Thyroid gland (tissue), 4 donors: ENCODE measurements at regions not wholly inside any gene's neighbourhood (a gene's known extent, or its start where the extent isn't known, plus 50 kb on each side); places are given as distances from the start of the nearest gene placed in this dataset.

Source experiments
- POLR2A ChIP-seq, 2 donors: fragments of 450-650 bp; IDR thresholded peaks; one replicate each; pipeline ENCODE4 v1.6.1; 2017; ENCODE audit warnings: antibody characterized with exemption in 2 of 2, mild to moderate bottlenecking in 2 of 2, moderate library complexity in 1 of 2
- TF ChIP-seq, protein P1 (sequence below), 6 experiments: fragments of 200-600 bp in 3 of 6; fragments of 450-650 bp in 3 of 6; sonication (generic) in 3 of 6; IDR thresholded peaks; one replicate each; pipeline ENCODE4 v1.5.1; 2016 to 2019; ENCODE audit warnings: antibody characterized with exemption in 6 of 6, mild to moderate bottlenecking in 2 of 6, inconsistent platforms in 1 of 6, moderate library complexity in 1 of 6

DNA sequence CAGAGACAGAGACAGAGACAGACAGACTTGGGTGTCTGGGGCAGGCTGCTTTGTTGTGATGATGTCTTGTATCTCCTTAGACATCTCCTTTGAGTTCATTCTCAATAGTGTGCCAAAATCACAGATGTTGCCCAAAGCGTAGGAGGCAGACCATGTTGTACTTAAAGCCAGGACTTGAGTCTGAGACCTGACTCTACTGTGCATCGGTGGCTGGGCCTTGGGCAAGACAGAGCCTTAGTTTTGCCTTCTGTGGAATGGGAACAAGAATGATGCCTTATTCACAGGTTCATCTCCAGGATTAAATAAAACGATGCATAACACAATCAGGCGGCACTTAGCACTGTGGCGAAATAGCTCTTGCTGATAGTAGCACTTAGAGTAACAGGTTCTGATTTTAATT lies 230.3 kb downstream of the AACS start:
- TF ChIP-seq, protein P1, sequence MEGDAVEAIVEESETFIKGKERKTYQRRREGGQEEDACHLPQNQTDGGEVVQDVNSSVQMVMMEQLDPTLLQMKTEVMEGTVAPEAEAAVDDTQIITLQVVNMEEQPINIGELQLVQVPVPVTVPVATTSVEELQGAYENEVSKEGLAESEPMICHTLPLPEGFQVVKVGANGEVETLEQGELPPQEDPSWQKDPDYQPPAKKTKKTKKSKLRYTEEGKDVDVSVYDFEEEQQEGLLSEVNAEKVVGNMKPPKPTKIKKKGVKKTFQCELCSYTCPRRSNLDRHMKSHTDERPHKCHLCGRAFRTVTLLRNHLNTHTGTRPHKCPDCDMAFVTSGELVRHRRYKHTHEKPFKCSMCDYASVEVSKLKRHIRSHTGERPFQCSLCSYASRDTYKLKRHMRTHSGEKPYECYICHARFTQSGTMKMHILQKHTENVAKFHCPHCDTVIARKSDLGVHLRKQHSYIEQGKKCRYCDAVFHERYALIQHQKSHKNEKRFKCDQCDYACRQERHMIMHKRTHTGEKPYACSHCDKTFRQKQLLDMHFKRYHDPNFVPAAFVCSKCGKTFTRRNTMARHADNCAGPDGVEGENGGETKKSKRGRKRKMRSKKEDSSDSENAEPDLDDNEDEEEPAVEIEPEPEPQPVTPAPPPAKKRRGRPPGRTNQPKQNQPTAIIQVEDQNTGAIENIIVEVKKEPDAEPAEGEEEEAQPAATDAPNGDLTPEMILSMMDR (IDR thresholded peaks at IDR 0.05): no peak
- no peak for TF ChIP-seq POLR2A (IDR thresholded peaks at IDR 0.05)
